Mucosa of stomach (tissue), 1 donor: ENCODE measurements at regions not wholly inside any gene's neighbourhood (a gene's known extent, or its start where the extent isn't known, plus 50 kb on each side); places are given as distances from the start of the nearest gene placed in this dataset.

Source experiments
- H3K27me3 ChIP-seq: one replicate; pipeline ENCODE4 v1.7.0; 2013; ENCODE audit warnings: mild to moderate bottlenecking, low read length; ENCODE audit not compliant: control insufficient read depth, insufficient read depth
- H3K36me3 ChIP-seq: one replicate; pipeline ENCODE4 v1.7.0; 2013; ENCODE audit warnings: low read length; ENCODE audit not compliant: control insufficient read depth, insufficient read depth
- H3K4me1 ChIP-seq: one replicate; pipeline ENCODE4 v1.7.0; 2013; ENCODE audit warnings: mild to moderate bottlenecking, low read length; ENCODE audit not compliant: control insufficient read depth, insufficient read depth
- H3K4me3 ChIP-seq: one replicate; pipeline ENCODE4 v1.7.0; 2013; ENCODE audit warnings: low read length
- H3K9ac ChIP-seq: one replicate; pipeline ENCODE4 v1.7.0; 2013; ENCODE audit warnings: mild to moderate bottlenecking, low read length, moderate library complexity
- H3K9me3 ChIP-seq: one replicate; pipeline ENCODE4 v1.7.0; 2013; ENCODE audit warnings: mild to moderate bottlenecking, low read length, moderate library complexity; ENCODE audit not compliant: control insufficient read depth
- donor health status: Pancreatic carcinoma.

DNA sequence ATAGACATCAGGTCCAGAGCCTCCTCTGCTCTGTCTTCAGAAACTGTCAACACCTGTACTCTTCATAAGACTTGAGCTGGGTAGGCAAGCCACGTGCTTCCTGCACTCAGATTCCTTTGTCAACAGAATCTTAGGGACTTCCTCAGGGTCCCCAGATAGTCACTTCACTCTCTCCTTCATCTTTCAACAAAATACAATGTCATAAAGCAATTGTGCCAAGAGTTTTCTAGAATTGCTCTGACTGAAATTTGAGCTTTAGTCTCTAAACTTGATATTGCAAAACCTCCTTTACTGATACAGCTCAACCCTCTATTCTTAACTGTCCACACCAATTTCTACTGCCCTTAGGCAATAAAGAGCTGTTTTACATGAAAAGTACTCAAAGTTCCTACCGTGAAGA, 179.9 kb downstream of the IRS2 start:
- Histone ChIP-seq H3K36me3 (no peaks in the 10 kb centered on the region), H3K4me3 (no peak overlapping the region), H3K9ac (no peak overlapping the region), H3K27me3 (no peaks in the 10 kb centered on the region), H3K9me3 (no peaks in the 10 kb centered on the region), H3K4me1 (no peaks in the 10 kb centered on the region)

DNA sequence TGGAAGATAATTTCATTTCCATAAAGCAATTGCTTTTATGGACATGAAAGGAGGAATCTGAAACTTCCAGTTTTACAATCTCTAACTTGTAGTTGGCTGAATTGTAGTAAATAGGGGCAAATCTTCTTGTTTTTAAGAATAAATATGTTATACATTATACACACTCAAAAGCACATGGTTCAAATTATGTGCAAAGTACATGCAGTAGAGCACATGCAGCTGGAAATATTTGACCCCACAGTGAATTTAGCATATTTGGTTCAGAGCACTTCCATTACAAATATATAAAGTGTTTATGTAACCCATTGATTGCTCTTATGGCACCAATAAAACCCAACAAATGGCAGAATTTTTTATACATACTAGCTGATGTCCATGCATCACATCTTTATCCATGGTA, 180.5 kb downstream of the IRS2 start:
- Histone ChIP-seq H3K9me3 (no peaks in the 10 kb centered on the region), H3K36me3 (no peaks in the 10 kb centered on the region), H3K4me3 (no peak overlapping the region), H3K27me3 (no peaks in the 10 kb centered on the region), H3K9ac (no peak overlapping the region), H3K4me1 (no peaks in the 10 kb centered on the region)

DNA sequence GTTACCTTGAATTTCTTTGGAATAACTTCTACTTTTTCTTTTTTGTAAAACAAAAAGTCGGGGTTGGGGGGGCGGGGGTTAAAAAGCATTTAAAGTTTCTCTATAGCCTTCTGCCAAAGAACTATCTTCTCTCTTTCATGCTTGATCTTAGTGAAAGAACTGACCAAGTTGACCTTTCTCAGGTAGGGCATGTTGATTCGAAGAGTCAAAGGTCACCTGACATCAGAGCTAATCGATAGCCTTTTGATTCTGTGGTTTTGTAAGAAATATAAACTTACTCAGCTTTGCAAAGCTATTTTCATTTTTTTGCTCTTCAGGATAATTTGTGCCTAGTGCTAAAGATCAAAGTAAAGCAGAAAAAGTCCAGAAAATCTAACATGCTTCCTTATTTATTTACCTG, 181.5 kb downstream of the IRS2 start:
- Histone ChIP-seq H3K9me3 (no peaks in the 10 kb centered on the region), H3K4me1 (no peaks in the 10 kb centered on the region), H3K9ac (no peak overlapping the region), H3K4me3 (no peak overlapping the region), H3K27me3 (no peaks in the 10 kb centered on the region), H3K36me3 (no peaks in the 10 kb centered on the region)

DNA sequence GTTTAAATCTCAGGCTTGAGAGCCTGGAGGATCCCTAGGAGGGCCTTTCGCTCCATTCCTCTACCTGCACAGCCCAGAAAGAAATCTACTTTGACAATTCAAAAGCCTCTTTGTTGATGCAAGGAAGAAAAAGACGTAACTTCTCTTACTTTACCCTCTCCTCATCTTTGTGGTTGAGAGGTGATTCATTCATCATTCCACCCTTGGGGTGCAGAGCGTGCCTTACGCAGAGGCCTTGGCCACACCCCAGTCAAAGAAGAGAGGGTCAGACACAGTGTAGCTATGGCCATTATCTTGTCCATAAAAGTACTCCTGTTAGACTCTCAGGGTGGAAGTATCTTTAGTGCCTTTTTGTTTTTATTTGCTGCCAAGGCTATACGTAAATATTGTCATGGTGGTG, 184.0 kb downstream of the IRS2 start:
- Histone ChIP-seq H3K36me3 (no peaks in the 10 kb centered on the region), H3K4me1 (no peaks in the 10 kb centered on the region), H3K9me3 (no peaks in the 10 kb centered on the region), H3K4me3 (no peak overlapping the region), H3K9ac (no peak overlapping the region), H3K27me3 (no peaks in the 10 kb centered on the region)

DNA sequence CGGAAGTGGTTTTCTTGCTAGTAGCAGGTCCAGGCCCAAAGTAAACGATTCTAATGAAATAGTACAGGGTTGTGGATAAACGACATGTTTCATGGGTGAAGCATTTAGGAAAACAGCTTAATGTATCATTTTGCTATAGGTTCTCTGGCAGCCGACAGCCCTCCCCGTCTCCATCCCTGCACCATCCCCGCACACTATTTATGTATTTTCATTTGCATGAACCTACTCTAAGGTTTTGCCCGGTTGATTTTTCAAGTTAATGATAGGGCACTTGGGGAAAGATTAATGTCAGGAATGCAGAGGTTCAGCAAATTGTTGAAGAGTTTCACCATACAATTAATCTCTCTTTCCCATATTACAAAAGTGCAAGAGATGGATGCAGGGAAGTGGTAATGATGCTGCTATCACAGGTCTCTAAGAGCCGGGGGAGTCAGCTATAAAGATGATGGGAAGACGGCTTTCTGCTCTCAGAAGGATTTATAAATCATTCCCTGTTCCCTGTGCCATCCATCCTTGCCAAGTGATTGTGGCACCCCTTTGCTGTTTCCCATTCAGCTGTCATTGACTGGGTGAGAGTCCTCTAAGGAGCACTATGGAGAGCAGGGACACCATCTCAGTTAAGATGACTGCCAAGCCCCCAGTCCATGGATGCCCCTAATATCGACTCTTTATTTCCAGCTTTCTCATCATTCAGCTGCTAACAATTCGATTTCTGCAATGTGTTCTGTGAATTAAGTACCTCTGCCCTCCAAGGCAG, 186.3 kb downstream of the IRS2 start:
- Histone ChIP-seq H3K4me3 (no peak overlapping the region), H3K4me1 (no peaks in the 10 kb centered on the region), H3K36me3 (no peaks in the 10 kb centered on the region), H3K9me3 (no peaks in the 10 kb centered on the region), H3K27me3 (no peaks in the 10 kb centered on the region), H3K9ac (no peak overlapping the region)

DNA sequence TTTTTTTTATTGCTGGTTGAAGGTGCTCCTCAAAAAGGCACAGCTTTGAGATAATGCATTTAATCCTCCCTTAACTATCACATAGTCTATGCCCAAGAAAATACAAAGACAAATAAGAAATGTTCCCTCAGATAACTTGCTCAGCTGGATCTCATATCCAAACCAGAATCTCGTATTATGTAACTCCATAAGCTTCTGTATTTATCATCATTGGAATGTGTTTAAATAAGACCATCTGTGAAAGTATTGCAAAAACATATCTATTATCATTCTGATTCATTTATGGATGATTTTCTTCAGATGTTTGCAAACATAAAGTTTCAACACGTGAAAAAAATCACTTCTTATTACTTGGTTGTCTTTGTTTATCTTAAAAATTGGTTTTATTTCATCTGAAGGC, 190.9 kb downstream of the IRS2 start:
- Histone ChIP-seq H3K27me3 (no peaks in the 10 kb centered on the region), H3K9me3 (no peaks in the 10 kb centered on the region), H3K9ac (no peak overlapping the region), H3K4me1 (no peaks in the 10 kb centered on the region), H3K36me3 (no peaks in the 10 kb centered on the region), H3K4me3 (no peak overlapping the region)

DNA sequence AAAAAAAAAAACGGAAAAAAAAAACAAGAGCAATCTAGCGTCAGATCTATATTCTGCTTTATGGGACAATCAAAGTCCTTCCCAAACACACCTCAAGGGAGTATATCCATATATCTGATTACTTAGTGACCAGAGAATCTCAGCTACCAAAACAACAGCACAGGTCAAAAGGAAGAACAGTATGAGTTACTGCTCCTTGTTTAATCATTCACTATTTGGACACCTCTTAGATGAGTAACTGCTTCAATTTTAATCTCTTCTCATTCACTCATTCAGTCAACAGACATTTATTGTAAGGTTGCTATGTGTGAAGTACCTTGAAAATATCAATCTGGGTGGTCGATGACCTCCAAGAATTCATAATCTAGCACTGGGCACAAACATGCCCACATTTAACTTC, 193.2 kb downstream of the IRS2 start:
- Histone ChIP-seq H3K9ac (no peak overlapping the region), H3K9me3 (no peaks in the 10 kb centered on the region), H3K27me3 (no peaks in the 10 kb centered on the region), H3K4me1 (peaks cover under 1% of the 10 kb centered on the region), H3K36me3 (no peaks in the 10 kb centered on the region), H3K4me3 (no peak overlapping the region)

DNA sequence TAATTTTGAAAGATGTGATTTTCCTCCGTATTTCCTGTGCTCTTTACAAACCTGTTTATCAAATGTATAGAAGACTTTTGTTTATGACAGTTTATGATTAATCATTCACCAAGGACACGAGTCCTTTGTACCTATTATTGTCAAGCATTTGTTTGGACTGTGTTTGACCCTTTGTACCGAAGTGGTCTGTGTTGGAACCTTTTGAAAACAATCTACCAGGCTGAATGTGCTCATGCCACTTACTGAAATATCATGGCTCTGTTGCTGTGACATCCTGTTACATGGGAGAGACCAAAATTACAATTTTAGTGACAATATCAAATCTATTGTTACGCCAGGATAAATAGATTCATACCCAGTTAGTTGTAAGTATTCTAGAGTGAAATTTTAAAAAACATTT, 193.6 kb downstream of the IRS2 start:
- Histone ChIP-seq H3K27me3 (no peaks in the 10 kb centered on the region), H3K36me3 (no peaks in the 10 kb centered on the region), H3K4me3 (no peak overlapping the region), H3K9ac (no peak overlapping the region), H3K9me3 (no peaks in the 10 kb centered on the region), H3K4me1 (peaks cover 5% of the 10 kb centered on the region)

DNA sequence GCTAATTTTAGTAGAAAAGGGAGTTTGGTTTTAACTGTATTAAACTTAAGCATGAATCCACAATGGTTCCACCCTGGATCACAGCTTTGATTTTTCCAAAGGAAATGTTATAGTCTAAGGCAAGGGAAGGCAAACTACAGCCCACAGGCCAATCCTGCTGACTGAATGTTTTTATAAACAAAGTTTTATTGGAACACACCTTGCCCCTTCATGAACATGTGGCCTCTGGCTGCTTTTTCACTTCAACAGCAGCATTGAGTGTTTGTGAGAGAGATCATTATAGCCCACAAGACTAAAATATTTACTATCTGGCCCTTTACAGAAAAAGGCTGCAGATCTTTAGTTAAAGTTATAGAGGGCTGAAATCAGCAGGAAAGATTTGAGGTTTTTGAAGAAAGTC, 198.7 kb downstream of the IRS2 start:
- Histone ChIP-seq H3K4me3 (no peak overlapping the region), H3K27me3 (no peaks in the 10 kb centered on the region), H3K9ac (no peak overlapping the region), H3K36me3 (no peaks in the 10 kb centered on the region), H3K4me1 (peaks cover 17% of the 10 kb centered on the region), H3K9me3 (no peaks in the 10 kb centered on the region)

DNA sequence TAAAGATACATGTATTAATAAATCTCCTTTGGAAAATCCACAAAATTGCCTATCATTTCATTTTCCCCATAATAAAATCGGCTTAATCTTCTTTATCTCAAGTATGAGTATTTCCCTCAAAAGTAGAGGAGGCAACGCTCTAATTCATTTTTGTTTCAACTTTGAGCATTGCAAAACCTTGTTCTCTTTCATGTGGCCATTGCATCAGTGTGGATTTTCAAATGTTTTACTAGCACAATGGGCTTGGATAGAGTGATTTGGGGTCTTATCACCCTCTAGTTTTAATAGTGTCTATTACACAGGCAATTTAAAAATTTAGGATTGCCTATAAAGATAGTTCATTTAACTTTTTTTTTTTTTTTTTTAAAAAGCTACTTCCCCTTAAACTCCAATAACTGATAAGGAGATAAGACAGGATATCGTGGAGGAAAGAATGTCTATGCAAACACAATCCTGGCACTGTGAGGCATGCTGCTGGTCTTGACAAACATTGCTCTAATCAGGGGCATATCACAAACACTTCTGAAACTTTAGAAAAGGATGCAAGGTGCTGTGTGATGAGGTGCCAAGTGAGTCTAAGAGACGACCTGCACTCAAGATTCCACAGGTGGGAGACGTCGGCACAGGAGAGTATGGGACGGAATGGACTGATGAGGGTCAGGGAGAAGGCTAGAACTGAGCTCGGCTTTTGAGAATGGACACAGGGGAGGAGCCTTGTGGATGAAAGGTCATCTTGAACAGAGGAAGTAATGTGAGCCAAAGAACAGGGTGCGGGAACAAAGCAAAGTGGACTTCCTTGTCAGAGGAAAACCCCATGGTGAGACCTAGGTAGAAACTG, 199.7 kb downstream of the IRS2 start:
- H3K4me1 ChIP-seq, result peaks cover 17% of the 10 kb centered on the region
- H3K9me3 ChIP-seq, result no peaks in the 10 kb centered on the region
- H3K27me3 ChIP-seq, result no peaks in the 10 kb centered on the region
- H3K36me3 ChIP-seq, result no peaks in the 10 kb centered on the region
- no peak overlapping the region for H3K4me3 ChIP-seq
- H3K9ac ChIP-seq, result no peak overlapping the region

DNA sequence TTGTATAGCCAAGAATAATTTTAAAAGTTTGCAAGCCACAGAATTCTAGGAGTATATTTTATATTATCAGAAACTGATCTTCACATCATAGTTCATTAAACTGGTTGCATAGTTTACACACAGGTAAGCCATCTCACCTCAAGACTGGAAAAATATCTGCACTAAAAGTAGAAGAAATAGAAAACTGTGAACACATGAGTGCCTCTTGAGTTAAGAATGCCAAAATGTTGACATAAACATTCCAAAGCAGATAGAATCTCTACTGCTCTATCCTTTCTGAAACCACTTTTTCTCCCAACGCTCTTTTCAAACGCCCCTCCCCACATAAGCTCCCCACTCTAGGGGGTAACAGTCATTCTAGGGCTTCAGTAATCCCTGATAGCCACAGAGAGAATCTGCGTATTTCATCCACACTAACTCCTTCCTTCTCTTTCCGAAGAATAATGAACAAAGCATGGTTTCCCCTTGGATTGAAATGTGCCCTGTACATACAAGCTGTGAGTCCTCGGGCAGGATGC, 201.5 kb downstream of the IRS2 start:
- H3K36me3 ChIP-seq, result no peaks in the 10 kb centered on the region
- H3K4me3 ChIP-seq, result no peak overlapping the region
- H3K9ac ChIP-seq, result no peak overlapping the region

DNA sequence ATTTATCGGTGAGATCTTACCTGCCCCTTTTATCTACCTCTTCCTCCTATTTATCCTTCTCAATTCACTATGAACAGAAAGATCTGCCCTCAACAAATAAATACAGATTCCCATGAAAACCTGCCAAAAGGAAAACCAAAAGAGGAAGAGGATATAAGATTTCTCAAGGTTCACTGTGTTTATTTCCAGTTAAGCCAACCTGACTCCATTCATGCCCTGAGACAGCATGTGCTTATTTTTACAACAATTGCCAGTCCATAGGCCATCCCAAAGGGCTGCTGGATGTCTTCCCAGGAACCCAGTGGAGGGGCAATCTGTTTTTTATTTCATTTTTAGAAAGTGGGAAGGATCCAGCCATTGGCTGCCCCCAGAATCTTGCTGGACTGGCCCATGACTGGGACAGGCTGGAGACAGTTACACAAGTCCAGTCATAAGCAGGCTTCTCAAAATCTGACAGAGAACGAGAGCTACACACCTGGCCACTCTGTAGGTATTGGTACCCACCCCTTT, 209.1 kb downstream of the IRS2 start:
- Histone ChIP-seq H3K36me3 (no peaks in the 10 kb centered on the region), H3K9ac (no peak overlapping the region), H3K9me3 (no peaks in the 10 kb centered on the region), H3K4me3 (no peak overlapping the region), H3K4me1 (peaks cover 10% of the 10 kb centered on the region), H3K27me3 (no peaks in the 10 kb centered on the region)

More for the DNA sequence above, 201.5 kb downstream of the IRS2 start:
- no peaks in the 10 kb centered on the region for H3K27me3 ChIP-seq
- H3K4me1 ChIP-seq, result peaks cover 17% of the 10 kb centered on the region
- H3K9me3 ChIP-seq, result no peaks in the 10 kb centered on the region
